ENCODE measurements at regions not wholly inside any gene's neighbourhood (a gene's known extent, or its start where the extent isn't known, plus 50 kb on each side); places are given as distances from the start of the nearest gene placed in this dataset.

DNA sequence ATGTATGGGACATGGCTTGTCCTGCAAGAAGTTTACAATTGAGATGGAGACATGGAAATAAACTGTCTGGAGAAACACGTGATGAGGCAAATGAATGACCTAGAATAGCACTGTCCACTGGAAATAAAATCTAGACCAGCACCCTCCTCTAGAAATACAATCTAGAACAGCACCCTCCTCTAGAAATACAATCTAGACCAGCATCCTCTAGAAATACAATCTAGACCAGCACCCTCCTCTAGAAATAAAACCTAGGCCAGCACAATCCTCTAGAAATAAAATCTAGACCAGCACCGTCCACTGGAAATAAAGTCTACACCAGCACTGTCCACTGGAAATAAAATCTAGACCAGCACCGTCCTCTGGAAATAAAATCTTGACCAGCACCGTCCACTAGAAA is 69.2 kb upstream of the RFLNA start:
- DNase-seq = no peak

GRCh38 chr12:124227951-124228711 is 66.8 kb upstream of the RFLNA start:
- no peak for DNase-seq

- DNase-seq = no peak
These were observed 65.4 kb upstream of the RFLNA start for GRCh38 chr12:124229520-124229919.

GRCh38 chr12:124230117-124230757 is 64.7 kb upstream of the RFLNA start:
- DNase-seq = no peak

DNA sequence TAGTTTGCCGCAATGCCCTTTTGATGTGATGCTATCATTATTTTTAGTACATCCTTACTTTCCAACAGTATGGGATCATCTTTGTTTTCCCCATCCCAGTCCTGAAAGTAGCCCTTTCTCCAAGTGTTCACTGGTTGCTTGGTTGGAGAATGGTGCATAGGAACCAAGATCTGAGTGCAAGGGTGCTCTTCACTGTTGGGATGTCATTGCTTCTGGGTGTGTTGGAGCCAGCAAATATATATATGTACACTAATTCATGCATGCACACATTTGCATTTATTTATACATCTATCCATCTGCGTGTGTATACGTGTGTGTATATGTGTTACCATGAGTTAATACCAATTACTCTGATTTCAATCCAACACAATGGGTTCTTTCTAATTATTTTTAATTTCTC is 64.1 kb upstream of the RFLNA start:
- no peak for DNase-seq

GRCh38 chr12:124231980-124232653 is 62.8 kb upstream of the RFLNA start:
- no peak for DNase-seq

GRCh38 chr12:124232654-124232987 is 62.3 kb upstream of the RFLNA start:
- no peak for DNase-seq

DNA sequence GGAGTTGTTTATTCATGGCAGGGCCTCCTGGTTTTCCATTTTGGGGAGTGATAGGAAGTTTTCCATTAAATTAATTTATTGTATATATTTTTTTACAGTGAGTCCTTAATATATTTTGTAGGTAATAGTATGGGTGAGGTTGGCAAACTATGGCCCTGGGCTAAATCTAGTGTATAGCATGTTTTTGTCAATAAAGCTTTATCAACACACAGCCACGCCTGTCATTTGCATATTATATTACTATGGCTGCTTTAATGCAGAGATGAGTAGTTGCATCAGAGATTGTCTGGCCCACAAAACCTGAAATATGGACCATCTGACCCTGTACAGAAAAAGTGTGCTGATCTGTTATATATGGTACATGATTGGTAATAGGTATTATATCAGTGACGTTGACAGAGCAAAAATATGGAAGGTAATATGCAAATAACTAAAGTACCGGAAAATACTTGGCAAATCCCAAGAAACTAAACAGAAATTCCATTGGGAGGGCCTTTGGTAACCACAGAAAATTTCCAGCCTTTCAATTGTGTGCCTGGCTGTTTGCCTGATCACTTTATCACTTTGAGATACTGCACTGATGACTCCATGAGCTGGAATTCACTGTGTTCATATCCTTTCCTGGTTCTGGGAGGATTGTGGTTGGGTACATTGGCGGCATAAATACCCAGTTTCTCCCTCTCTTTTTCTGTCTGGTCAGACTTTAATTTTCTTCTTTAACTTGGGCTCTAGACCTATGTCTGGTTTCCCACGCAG is 61.7 kb upstream of the RFLNA start:
- no peak for DNase-seq

- no peak for DNase-seq
These were observed 60.9 kb upstream of the RFLNA start for GRCh38 chr12:124233846-124234640.

GRCh38 chr12:124236625-124237031 is 58.3 kb upstream of the RFLNA start:
- no peak for DNase-seq

GRCh38 chr12:124238886-124239285 is 56.0 kb upstream of the RFLNA start:
- DNase-seq = no peak

GRCh38 chr12:124240493-124240892 is 54.4 kb upstream of the RFLNA start:
- no peak for DNase-seq

- DNase-seq = no peak
These were observed 52.9 kb upstream of the RFLNA start for GRCh38 chr12:124241776-124242528.

GRCh38 chr12:124242529-124243065 is 52.3 kb upstream of the RFLNA start:
- DNase-seq = no peak

GRCh38 chr12:124243936-124244335 is 51.0 kb upstream of the RFLNA start:
- DNase-seq = no peak

Measured in DMS 273 treated with DMSO at 0.1 percent for 48 hours (cell line).